Umbilical cord (tissue), 1 donor: ENCODE measurements at regions not wholly inside any gene's neighbourhood (a gene's known extent, or its start where the extent isn't known, plus 50 kb on each side); places are given as distances from the start of the nearest gene placed in this dataset.

Source experiments
- DNase-seq: peaks from one replicate; pipeline ENCODE4 v3.0.0-alpha.2; 2015; ENCODE audit warnings: low spot score

- no peak for DNase-seq
Measured at GRCh38 chr2:155169317-155169716, 470.8 kb downstream of the KCNJ3 start.

GRCh38 chr2:155162494-155162893, 464.0 kb downstream of the KCNJ3 start:
- DNase-seq, result no peak

- DNase-seq, result no peak
Measured at GRCh38 chr2:155161314-155161713, 462.8 kb downstream of the KCNJ3 start.

DNA sequence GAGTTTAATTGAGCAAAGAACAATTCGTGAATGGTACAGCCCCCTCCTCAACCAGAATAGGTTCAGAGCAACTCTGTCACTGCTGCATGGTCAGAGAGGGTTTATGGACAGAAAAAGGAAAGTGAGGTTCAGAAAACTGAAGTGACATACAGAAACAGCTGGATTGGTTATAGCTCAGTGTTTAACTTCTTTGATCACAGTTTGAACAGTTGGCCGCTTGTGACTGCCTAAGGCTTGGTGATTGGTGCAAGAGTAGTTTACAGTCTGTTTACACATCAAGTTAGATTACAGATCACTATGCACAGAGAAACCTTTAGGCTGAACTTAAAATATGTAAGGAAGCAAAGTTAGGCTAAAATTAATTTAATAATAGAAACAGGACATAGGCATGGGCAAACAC, 459.2 kb downstream of the KCNJ3 start:
- no peak for DNase-seq

- DNase-seq, result peak; percentile 54
Measured at GRCh38 chr2:155157065-155157464, 458.6 kb downstream of the KCNJ3 start.

DNA sequence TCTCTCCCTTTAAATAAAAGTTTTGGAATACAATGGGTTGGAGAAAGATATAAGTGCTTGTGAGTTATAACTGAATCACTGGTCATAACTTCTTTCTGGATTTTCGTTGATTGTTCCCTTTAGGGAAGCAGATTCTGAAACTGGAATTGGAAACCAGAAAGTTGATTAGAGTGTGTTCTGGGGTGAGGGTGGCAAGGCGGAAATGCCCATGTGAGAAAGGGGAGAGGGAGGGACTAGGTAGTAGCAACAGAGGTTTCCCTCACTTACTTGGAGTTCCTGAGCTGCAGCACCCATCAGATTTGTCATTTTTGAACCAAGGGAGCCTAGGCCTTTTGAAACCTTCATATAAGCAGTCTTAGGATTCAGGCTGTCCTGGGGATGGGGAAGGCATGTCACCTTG, 453.4 kb downstream of the KCNJ3 start:
- DNase-seq, result no peak

DNA sequence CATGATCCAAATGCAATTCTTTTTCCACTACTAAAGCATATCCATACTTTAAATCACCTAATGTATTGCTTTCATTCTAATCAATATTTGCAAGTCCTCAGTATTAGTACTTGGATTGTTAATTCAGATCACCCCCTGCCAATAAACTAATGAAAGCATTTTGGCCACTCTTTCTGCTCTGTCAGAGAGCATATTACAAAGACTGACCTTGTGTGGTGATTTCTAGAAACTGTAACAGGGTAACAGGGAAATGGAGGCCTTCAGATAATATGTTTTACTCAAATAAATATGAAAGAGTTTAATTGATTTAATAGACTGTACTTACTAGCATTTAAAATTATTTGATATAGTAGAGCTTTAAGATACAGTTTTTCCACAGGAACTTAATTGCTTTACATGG, 453.0 kb downstream of the KCNJ3 start:
- DNase-seq, result no peak

DNA sequence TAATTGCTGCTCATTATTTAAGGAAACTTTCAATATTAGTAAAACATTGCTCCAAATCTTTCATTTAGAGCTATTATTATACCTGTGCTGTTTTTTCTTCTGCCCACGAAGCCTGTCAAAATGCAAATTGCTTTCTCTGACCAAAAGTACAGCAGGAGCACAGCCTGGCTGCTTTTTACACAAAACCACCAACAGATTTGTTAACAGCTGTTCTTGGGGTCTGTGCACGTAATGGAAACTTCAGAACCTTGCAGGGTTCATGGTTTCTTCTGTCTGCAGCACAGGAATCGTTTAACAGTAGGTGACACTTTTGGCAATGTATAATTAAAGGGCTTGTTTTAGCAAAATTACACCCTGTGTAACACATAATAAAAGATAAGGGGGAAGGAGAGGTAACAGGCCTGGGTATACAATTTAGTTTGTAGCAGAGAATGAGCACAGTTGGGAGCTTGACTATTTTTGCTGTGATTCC, 447.3 kb downstream of the KCNJ3 start:
- no peak for DNase-seq

- no peak for DNase-seq
Measured at GRCh38 chr2:155141418-155141817, 442.9 kb downstream of the KCNJ3 start.

DNA sequence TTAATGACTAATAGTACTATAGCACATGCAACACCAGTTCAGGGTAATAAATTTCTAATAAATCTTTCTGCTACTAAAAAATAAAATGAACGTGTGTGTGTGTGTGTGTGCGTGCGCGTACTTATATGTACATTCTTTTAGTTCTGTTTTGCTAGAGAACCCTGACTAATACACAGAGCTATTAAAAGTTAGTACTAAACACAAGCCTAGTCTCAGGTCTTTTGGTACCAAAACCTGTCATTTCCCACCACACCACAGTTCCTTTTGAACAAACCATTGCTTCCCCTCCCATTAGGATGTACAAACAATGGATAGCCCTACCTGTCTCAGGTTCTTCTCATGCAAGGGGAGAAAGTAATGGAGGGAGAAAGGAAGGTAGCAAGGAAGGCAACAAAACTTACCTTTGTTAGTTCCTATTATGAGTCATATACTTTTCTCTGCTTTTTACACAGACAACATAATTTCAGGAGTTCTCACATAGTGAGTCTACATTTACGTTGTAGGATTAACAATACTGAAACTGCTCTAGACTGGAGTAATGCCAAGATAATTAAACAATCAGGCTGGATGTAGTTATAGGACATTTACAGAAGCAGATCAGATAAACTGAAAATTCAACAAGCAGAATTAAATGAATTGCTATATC, 427.2 kb downstream of the KCNJ3 start:
- no peak for DNase-seq

- no peak for DNase-seq
Measured at GRCh38 chr2:155115846-155116245, 417.4 kb downstream of the KCNJ3 start.

DNA sequence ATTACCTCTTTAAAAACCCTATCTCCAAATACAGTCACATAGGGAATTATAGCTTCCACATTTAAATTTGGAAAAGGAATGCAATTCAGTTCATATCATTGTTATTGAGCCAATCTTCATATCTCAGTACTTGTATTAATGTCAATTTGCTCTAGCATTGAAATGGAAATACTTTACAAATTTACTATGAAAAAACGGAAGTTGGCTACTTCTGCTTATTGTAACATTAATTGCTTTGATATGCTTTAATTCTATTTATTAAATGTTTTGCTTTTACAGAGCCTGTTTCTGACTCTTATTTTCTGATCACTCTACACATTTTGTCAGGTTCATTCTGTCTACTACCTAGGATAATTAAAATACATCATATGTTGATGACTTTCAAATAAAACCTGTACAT, 412.6 kb downstream of the KCNJ3 start:
- DNase-seq, result no peak

DNA sequence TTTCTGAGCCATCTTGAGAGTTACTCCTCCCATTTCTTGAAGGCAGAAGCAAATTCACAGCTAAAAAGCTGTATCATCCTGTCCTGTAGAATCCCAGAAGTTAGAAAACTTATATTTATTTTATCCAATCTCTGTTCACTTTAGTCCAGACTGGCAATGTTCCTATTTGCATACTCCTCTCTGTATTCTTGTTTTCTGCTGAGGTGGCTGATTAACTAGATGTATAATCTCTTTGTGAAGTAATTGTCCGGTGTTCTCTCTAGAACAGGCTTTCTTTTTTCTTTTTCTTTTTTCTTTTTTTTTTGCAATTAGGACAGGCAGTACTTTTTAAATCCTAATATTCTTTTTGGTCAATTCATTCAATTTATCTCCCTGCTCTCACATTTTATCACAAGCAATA, 411.0 kb downstream of the KCNJ3 start:
- DNase-seq, result no peak

DNA sequence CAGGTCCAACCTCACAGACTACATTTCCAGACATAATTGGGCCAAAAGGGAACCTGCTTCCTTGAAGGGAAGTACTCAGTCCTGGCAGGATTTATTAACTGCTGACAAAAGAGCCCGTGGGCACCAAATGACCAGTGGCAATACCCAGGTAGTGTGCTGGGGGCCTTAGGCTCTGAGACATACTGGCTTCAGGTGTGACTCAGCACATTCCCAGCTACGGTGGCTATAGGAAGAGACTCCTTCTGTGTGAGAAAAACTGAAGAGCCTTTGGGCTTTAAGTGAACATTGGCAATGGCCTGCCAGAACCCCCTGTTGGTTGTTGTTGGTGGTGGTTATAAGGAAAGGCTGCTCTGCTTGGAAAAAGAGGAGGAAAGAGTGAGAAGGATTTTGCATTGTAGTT, 401.8 kb downstream of the KCNJ3 start:
- DNase-seq, result no peak

GRCh38 chr2:155099784-155100183, 401.3 kb downstream of the KCNJ3 start:
- DNase-seq, result no peak

GRCh38 chr2:155095613-155096012, 397.1 kb downstream of the KCNJ3 start:
- no peak for DNase-seq

DNA sequence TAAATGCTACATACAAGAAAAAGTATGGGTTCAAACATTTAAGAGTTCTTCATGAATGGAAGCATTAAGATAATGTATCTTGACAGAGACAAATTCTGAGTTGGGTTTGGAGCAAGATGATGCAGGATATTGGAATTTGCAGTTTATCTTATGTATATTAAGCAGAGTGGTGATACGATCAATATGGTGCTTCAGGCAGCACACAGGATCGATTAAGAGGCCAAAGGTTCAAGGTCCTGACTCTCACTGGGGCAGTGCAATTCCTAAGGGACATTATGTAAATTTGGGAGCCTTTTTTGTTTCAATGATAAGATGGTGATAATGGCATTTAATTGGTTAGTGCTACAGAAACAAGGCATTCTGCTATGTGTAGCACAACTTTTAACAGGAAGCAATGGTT, 381.9 kb downstream of the KCNJ3 start:
- no peak for DNase-seq

DNA sequence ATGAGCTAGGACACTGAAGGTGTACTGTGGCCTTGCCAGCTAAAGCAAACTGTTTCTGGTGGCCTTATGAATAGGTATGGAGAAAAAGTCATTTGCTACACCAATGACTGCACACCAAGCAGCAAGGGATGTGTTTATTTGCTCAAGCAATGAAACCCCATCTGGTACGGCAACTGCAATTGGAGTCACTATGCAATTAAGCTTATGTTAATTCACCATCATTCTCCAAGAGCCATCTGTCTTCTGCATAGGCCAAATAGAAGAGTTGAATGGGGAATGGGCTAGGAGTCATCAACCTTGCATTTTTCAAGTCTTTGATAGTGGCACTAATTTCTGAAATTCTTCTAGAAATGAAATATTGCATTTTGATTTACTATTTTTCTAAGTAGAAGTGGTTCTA, 372.0 kb downstream of the KCNJ3 start:
- DNase-seq, result no peak

DNA sequence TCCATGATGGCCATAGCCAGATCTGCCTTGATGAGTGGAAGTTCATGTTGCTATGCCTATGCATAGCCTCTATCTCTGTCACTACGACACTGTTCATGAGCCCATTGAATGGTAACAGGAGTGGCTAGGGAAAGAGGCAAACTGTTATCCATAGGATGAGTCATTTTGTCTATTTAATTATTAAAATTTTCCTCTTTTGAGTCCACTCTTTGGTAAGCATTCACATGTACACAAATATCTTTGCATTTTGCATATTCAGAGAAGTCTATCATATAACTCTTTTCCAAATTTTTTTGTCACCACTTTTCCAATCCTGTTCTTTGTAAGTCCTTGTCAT, 364.4 kb downstream of the KCNJ3 start:
- DNase-seq, result no peak

- DNase-seq, result no peak
Measured at GRCh38 chr2:155062250-155062921, 363.9 kb downstream of the KCNJ3 start.

GRCh38 chr2:155060896-155061295, 362.4 kb downstream of the KCNJ3 start:
- peak; percentile 7 for DNase-seq

GRCh38 chr2:155054712-155055111, 356.2 kb downstream of the KCNJ3 start:
- DNase-seq, result no peak

- DNase-seq, result no peak
Measured at GRCh38 chr2:155043097-155043496, 344.6 kb downstream of the KCNJ3 start.

- no peak for DNase-seq
Measured at GRCh38 chr2:155035308-155035707, 336.8 kb downstream of the KCNJ3 start.
